HL-60 (cell line): ENCODE measurements at regions not wholly inside any gene's neighbourhood (a gene's known extent, or its start where the extent isn't known, plus 50 kb on each side); places are given as distances from the start of the nearest gene placed in this dataset.

Experiments used
- DNase-seq, 2 experiments: peaks; one replicate each; pipeline ENCODE4 v3.0.0-alpha.2; 2010 to 2020; ENCODE audit warnings: low read depth in 1 of 2, low spot score in 1 of 2
- H3K27ac ChIP-seq: fragments of 250-450 bp; sonication (Bioruptor Pico); replicated peaks from 2 replicates; pipeline ENCODE4 v1.5.1; 2020; ENCODE audit warnings: mild to moderate bottlenecking, moderate library complexity
- H3K27me3 ChIP-seq: fragments of 250-450 bp; sonication (Bioruptor Pico); 2 replicates; pipeline ENCODE4 v1.5.1; 2021; ENCODE audit warnings: mild to moderate bottlenecking, moderate library complexity; ENCODE audit not compliant: insufficient read depth, poor library complexity, severe bottlenecking
- H3K4me3 ChIP-seq: replicated peaks from 2 replicates; pipeline ENCODE4 v1.5.1; 2011; ENCODE audit warnings: mild to moderate bottlenecking, control low read depth, low read length; ENCODE audit not compliant: insufficient read depth
- CTCF ChIP-seq: IDR thresholded peaks from one replicate; pipeline ENCODE4 v1.5.1; 2011; ENCODE audit warnings: low read length, control low read depth, inconsistent platforms; ENCODE audit not compliant: insufficient read depth
- GABPA ChIP-seq: IDR thresholded peaks from 2 replicates; pipeline ENCODE4 v1.6.1; 2012; ENCODE audit warnings: low read depth
- POLR2AphosphoS5 ChIP-seq: IDR thresholded peaks from 2 replicates; pipeline ENCODE4 v1.6.1; 2012; ENCODE audit warnings: low read depth
- SPI1 ChIP-seq: IDR thresholded peaks from 2 replicates; pipeline ENCODE4 v1.6.1; 2012; ENCODE audit warnings: low read depth, mild to moderate bottlenecking, borderline replicate concordance
- TF ChIP-seq, protein P1 (sequence below): IDR thresholded peaks from 2 replicates; pipeline ENCODE4 v1.6.1; 2012; ENCODE audit warnings: low read depth; ENCODE audit not compliant: insufficient replicate concordance

GRCh38 chr5:118196229-118196628 lies 792.1 kb downstream of the DTWD2 start:
- DNase-seq = no peak
- Histone ChIP-seq H3K27me3 (no peaks in the 10 kb centered on the region), H3K4me3 (no peak overlapping the region)

GRCh38 chr5:118195211-118195610 lies 793.1 kb downstream of the DTWD2 start:
- Histone ChIP-seq H3K27ac (no peak overlapping the region), H3K4me3 (no peak overlapping the region), H3K27me3 (no peaks in the 10 kb centered on the region)
- no peak for TF ChIP-seq GABPA
- TF ChIP-seq SPI1 = no peak
- TF ChIP-seq CTCF = no peak
- TF ChIP-seq POLR2AphosphoS5 = no peak
- TF ChIP-seq, protein P1, sequence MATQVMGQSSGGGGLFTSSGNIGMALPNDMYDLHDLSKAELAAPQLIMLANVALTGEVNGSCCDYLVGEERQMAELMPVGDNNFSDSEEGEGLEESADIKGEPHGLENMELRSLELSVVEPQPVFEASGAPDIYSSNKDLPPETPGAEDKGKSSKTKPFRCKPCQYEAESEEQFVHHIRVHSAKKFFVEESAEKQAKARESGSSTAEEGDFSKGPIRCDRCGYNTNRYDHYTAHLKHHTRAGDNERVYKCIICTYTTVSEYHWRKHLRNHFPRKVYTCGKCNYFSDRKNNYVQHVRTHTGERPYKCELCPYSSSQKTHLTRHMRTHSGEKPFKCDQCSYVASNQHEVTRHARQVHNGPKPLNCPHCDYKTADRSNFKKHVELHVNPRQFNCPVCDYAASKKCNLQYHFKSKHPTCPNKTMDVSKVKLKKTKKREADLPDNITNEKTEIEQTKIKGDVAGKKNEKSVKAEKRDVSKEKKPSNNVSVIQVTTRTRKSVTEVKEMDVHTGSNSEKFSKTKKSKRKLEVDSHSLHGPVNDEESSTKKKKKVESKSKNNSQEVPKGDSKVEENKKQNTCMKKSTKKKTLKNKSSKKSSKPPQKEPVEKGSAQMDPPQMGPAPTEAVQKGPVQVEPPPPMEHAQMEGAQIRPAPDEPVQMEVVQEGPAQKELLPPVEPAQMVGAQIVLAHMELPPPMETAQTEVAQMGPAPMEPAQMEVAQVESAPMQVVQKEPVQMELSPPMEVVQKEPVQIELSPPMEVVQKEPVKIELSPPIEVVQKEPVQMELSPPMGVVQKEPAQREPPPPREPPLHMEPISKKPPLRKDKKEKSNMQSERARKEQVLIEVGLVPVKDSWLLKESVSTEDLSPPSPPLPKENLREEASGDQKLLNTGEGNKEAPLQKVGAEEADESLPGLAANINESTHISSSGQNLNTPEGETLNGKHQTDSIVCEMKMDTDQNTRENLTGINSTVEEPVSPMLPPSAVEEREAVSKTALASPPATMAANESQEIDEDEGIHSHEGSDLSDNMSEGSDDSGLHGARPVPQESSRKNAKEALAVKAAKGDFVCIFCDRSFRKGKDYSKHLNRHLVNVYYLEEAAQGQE = no peak
- DNase-seq = no peak

More at GRCh38 chr5:118196229-118196628, 792.1 kb downstream of the DTWD2 start:
- H3K27ac ChIP-seq = no peak overlapping the region
- no peak for TF ChIP-seq GABPA
- TF ChIP-seq, protein P1 = no peak
- TF ChIP-seq CTCF = no peak
- TF ChIP-seq SPI1 = no peak
- TF ChIP-seq POLR2AphosphoS5 = no peak

- TF ChIP-seq SPI1 (no peak), POLR2AphosphoS5 (no peak)
- DNase-seq = no peak
- Histone ChIP-seq H3K4me3 (no peak overlapping the region), H3K27ac (no peak overlapping the region), H3K27me3 (no peaks in the 10 kb centered on the region)
These were observed 795.0 kb downstream of the DTWD2 start for GRCh38 chr5:118193194-118193905.

DNA sequence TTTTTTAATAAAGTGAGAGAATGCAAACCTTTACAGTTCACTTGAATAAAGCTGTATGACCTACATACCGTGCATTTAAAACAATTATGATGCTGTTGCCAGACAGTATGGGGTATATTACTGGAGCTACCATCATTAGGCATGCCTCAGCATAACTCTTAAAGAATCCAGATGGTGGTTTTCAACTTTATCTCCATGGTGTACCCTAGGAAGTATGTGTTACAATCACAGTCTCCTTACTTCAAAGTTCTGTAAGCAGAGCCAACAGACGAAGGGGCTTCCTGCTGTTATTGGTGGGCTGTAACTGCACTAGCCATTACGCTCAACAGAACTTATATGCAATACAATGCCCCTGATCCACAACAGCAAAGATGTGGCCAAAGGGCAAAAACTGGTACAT lies 803.3 kb downstream of the DTWD2 start:
- TF ChIP-seq SPI1 = no peak
- no peak overlapping the region for H3K27ac ChIP-seq
- H3K4me3 ChIP-seq = no peak overlapping the region
- no peaks in the 10 kb centered on the region for H3K27me3 ChIP-seq
- no peak for DNase-seq

DNA sequence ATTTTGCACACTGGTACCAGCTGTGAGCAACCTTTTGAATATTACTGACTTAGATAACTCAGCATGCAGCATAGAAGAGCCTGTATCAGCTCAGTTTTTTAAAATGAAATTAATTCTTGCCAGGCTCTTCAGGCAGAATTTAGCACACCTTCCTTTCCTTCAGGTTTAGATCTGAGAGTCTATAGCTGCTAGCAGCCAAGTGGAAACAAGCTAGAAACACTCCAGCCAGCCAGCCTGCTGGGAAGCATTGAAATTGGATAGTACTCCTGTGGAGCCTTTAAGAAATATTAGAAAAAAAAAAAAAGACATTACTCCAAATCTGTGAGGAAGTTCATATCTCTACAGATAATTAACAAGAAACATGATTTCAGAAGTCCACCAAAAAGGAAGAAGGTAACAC lies 812.2 kb downstream of the DTWD2 start:
- no peak overlapping the region for H3K4me3 ChIP-seq
- no peak overlapping the region for H3K27ac ChIP-seq
- no peak for TF ChIP-seq GABPA
- TF ChIP-seq, protein P1 = no peak
- TF ChIP-seq POLR2AphosphoS5 = no peak
- TF ChIP-seq SPI1 = no peak
- DNase-seq = no peak
- H3K27me3 ChIP-seq = no peaks in the 10 kb centered on the region
